ENCODE measurements at regions not wholly inside any gene's neighbourhood (a gene's known extent, or its start where the extent isn't known, plus 50 kb on each side); places are given as distances from the start of the nearest gene placed in this dataset.

DNA sequence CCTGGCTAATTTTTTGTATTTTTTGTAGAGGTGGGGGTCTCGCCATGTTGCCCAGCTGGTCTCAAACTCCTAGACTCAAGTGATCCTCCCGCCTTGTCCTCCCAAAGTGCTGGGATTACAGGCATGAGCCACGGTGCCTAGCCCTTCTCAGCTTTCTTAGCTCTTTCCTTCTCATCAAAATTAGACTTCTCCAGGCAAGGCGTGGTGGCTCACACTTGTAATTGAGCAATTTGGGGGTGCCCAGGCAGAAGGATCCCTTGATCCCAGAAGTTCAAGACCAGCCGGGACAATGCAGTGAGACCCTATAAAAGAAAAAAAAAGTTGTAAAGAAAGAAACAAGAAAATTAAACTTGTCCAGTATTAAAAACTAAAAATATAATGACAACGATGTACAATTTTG lies 112.6 kb upstream of the ERRFI1 start:
- ATAC-seq = no peak
- TF ChIP-seq, protein P1, sequence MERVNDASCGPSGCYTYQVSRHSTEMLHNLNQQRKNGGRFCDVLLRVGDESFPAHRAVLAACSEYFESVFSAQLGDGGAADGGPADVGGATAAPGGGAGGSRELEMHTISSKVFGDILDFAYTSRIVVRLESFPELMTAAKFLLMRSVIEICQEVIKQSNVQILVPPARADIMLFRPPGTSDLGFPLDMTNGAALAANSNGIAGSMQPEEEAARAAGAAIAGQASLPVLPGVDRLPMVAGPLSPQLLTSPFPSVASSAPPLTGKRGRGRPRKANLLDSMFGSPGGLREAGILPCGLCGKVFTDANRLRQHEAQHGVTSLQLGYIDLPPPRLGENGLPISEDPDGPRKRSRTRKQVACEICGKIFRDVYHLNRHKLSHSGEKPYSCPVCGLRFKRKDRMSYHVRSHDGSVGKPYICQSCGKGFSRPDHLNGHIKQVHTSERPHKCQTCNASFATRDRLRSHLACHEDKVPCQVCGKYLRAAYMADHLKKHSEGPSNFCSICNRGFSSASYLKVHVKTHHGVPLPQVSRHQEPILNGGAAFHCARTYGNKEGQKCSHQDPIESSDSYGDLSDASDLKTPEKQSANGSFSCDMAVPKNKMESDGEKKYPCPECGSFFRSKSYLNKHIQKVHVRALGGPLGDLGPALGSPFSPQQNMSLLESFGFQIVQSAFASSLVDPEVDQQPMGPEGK (CRISPR knock-in tag; IDR thresholded peaks at IDR 0.05; ENCODE audit: borderline replicate concordance) = no peak
- TF ChIP-seq ZFP30 (CRISPR knock-in tag; IDR thresholded peaks at IDR 0.05) = no peak
- no peak for TF ChIP-seq BACH2 (CRISPR knock-in tag; IDR thresholded peaks at IDR 0.05; ENCODE audit: borderline replicate concordance)
- TF ChIP-seq ISL1 (CRISPR knock-in tag; IDR thresholded peaks at IDR 0.05) = no peak
- TF ChIP-seq TOX (CRISPR knock-in tag; IDR thresholded peaks at IDR 0.05; ENCODE audit: borderline replicate concordance) = no peak
- TF ChIP-seq GLIS3 (CRISPR knock-in tag; IDR thresholded peaks at IDR 0.05) = no peak

DNA sequence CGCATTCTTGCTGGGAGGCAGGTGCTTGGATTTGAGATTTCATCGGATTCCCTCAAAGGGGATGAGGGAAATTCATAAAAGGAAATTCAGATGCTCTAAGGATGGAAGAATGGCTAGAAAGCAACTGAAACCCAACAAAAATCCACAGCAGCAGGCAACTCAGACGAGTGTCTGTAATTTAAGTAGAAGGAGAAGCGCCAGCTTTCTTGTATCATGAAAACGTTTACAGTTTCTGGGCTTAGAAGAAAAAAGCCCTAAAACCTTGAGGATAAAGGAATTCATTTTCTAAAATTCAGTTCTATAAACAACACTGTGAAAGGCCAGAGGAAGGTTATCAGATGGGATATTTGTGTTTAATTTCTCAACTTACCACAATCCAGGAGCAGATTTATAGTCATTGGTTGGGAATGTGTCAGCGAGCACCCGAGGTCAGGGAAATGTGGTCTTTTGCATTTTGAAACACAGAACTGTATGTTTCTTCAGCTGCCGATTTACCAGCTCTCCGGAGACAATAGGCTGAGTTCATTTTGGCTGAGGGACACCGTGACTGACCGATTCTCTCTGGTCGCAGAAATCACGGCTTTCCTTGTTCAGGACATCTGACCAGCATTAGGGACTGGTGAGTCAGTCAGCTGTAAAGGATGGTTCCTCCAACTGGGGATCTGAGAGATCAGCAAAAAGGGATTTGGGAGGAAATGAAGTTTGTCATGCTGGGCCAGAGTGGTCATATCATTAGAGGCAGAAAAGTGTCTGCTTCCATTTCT lies 111.6 kb upstream of the ERRFI1 start:
- peak; percentile 77 for ATAC-seq
- no peak for TF ChIP-seq BACH2 (CRISPR knock-in tag; IDR thresholded peaks at IDR 0.05; ENCODE audit: borderline replicate concordance)
- TF ChIP-seq, protein P2, sequence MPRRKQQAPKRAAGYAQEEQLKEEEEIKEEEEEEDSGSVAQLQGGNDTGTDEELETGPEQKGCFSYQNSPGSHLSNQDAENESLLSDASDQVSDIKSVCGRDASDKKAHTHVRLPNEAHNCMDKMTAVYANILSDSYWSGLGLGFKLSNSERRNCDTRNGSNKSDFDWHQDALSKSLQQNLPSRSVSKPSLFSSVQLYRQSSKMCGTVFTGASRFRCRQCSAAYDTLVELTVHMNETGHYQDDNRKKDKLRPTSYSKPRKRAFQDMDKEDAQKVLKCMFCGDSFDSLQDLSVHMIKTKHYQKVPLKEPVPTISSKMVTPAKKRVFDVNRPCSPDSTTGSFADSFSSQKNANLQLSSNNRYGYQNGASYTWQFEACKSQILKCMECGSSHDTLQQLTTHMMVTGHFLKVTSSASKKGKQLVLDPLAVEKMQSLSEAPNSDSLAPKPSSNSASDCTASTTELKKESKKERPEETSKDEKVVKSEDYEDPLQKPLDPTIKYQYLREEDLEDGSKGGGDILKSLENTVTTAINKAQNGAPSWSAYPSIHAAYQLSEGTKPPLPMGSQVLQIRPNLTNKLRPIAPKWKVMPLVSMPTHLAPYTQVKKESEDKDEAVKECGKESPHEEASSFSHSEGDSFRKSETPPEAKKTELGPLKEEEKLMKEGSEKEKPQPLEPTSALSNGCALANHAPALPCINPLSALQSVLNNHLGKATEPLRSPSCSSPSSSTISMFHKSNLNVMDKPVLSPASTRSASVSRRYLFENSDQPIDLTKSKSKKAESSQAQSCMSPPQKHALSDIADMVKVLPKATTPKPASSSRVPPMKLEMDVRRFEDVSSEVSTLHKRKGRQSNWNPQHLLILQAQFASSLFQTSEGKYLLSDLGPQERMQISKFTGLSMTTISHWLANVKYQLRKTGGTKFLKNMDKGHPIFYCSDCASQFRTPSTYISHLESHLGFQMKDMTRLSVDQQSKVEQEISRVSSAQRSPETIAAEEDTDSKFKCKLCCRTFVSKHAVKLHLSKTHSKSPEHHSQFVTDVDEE (CRISPR knock-in tag; IDR thresholded peaks at IDR 0.05) = no peak
- TF ChIP-seq SNAI2 (CRISPR knock-in tag; IDR thresholded peaks at IDR 0.05) = no peak
- no peak for TF ChIP-seq ZFP30 (CRISPR knock-in tag; IDR thresholded peaks at IDR 0.05)
- no peak for TF ChIP-seq TOX (CRISPR knock-in tag; IDR thresholded peaks at IDR 0.05; ENCODE audit: borderline replicate concordance)
- TF ChIP-seq, protein P1 (CRISPR knock-in tag; IDR thresholded peaks at IDR 0.05; ENCODE audit: borderline replicate concordance) = no peak
- peak; percentile 63; the same call in 1 of the 2 replicates for TF ChIP-seq ZNF70 (CRISPR knock-in tag; IDR thresholded peaks at IDR 0.05)
- TF ChIP-seq ISL1 (CRISPR knock-in tag; IDR thresholded peaks at IDR 0.05) = peak; percentile 59; the same call in 1 of the 2 replicates

DNA sequence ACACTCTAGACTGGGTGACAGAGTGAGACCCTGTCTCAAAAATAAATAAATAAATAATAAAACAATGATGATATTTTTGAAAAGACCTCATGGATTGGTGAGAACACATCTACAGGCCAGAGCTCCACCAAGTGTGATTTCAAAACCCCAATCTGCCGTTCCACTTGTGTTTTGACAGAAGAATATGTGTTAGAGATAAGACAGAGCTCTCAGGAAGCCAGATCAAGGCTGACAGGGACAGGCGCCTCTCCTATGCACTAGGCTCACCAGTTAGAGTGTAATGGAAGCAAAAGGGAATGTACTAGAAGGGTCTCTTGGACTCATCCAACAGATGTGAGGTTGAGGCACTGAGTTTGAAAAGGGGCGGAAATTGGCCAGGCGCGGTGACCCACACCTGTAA lies 110.7 kb upstream of the ERRFI1 start:
- ATAC-seq = no peak
- TF ChIP-seq PPARA (CRISPR knock-in tag; IDR thresholded peaks at IDR 0.05; ENCODE audit: borderline replicate concordance) (no peak), GLIS3 (CRISPR knock-in tag; IDR thresholded peaks at IDR 0.05) (no peak), TCF4 (CRISPR knock-in tag; IDR thresholded peaks at IDR 0.05; ENCODE audit: borderline replicate concordance) (no peak), ISL1 (CRISPR knock-in tag; IDR thresholded peaks at IDR 0.05) (no peak), ZFP3 (CRISPR knock-in tag; IDR thresholded peaks at IDR 0.05) (no peak), ZNF70 (CRISPR knock-in tag; IDR thresholded peaks at IDR 0.05) (no peak), ZNF565 (CRISPR knock-in tag; conservative IDR thresholded peaks at IDR 0.05; ENCODE audit: low read depth) (no peak), CSDC2 (CRISPR knock-in tag; IDR thresholded peaks at IDR 0.05) (no peak), SNAI2 (CRISPR knock-in tag; IDR thresholded peaks at IDR 0.05) (no peak), OSR1 (CRISPR knock-in tag; IDR thresholded peaks at IDR 0.05) (no peak), BACH2 (CRISPR knock-in tag; IDR thresholded peaks at IDR 0.05; ENCODE audit: borderline replicate concordance) (no peak)
- TF ChIP-seq, protein P3, sequence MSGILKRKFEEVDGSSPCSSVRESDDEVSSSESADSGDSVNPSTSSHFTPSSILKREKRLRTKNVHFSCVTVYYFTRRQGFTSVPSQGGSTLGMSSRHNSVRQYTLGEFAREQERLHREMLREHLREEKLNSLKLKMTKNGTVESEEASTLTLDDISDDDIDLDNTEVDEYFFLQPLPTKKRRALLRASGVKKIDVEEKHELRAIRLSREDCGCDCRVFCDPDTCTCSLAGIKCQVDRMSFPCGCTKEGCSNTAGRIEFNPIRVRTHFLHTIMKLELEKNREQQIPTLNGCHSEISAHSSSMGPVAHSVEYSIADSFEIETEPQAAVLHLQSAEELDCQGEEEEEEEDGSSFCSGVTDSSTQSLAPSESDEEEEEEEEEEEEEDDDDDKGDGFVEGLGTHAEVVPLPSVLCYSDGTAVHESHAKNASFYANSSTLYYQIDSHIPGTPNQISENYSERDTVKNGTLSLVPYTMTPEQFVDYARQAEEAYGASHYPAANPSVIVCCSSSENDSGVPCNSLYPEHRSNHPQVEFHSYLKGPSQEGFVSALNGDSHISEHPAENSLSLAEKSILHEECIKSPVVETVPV (CRISPR knock-in tag; IDR thresholded peaks at IDR 0.05) = no peak
- TF ChIP-seq, protein P2 (CRISPR knock-in tag; IDR thresholded peaks at IDR 0.05) = no peak
- TF ChIP-seq, protein P4, sequence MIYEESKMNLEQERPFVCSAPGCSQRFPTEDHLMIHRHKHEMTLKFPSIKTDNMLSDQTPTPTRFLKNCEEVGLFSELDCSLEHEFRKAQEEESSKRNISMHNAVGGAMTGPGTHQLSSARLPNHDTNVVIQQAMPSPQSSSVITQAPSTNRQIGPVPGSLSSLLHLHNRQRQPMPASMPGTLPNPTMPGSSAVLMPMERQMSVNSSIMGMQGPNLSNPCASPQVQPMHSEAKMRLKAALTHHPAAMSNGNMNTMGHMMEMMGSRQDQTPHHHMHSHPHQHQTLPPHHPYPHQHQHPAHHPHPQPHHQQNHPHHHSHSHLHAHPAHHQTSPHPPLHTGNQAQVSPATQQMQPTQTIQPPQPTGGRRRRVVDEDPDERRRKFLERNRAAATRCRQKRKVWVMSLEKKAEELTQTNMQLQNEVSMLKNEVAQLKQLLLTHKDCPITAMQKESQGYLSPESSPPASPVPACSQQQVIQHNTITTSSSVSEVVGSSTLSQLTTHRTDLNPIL (CRISPR knock-in tag; IDR thresholded peaks at IDR 0.05; ENCODE audit: low read depth) = no peak
- TF ChIP-seq, protein P1 (CRISPR knock-in tag; IDR thresholded peaks at IDR 0.05; ENCODE audit: borderline replicate concordance) = no peak
- TF ChIP-seq, protein P5, sequence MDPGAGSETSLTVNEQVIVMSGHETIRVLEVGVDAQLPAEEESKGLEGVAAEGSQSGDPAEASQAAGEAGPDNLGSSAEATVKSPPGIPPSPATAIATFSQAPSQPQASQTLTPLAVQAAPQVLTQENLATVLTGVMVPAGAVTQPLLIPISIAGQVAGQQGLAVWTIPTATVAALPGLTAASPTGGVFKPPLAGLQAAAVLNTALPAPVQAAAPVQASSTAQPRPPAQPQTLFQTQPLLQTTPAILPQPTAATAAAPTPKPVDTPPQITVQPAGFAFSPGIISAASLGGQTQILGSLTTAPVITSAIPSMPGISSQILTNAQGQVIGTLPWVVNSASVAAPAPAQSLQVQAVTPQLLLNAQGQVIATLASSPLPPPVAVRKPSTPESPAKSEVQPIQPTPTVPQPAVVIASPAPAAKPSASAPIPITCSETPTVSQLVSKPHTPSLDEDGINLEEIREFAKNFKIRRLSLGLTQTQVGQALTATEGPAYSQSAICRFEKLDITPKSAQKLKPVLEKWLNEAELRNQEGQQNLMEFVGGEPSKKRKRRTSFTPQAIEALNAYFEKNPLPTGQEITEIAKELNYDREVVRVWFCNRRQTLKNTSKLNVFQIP (CRISPR knock-in tag; IDR thresholded peaks at IDR 0.05; ENCODE audit: borderline replicate concordance, low read depth) = no peak

All from SK-N-SH treated with all-trans-retinoic acid at 6 μM for 48 hours (cell line).